ENCODE measurements at regions not wholly inside any gene's neighbourhood (a gene's known extent, or its start where the extent isn't known, plus 50 kb on each side); places are given as distances from the start of the nearest gene placed in this dataset.

DNA sequence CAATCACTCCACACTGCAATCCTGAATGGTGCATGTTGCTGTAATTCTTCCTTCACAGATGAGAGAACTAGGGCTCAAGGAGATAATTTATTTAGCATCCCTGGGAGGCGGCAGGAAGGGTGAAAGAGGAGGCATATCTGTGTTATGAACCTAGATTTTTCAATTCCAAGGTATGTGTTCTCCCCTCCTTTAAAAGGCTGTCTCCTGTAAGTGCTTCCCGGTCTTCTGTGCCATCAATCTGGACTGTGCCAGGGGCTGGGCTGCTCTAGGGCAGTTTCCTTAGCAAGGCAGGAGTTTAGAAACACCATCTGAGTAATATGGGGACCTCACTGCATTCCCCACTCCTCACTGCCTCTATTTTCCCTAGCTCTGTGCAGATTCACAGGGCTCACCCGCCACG, 185.0 kb downstream of the RFC3 start:
- Mint-ChIP-seq H3K4me3 (no peak overlapping the region), H3K4me1 (no peaks in the 10 kb centered on the region), H3K27me3 (ENCODE audit: low read depth in 3 of 3) (peaks cover 0 to 3% (median 0%) of the 10 kb centered on the region in 3 donors), H3K27ac (no peak overlapping the region), H3K36me3 (no peaks in the 10 kb centered on the region), H3K9me3 (peaks cover 0 to 8% (median 0%) of the 10 kb centered on the region in 7 donors)
- DNase-seq = no peak
- WGBS (ENCODE audit: insufficient coverage) = 94% methylated on average over 2 of the region's 4 CpGs
- no peak overlapping the region for H3K27ac ChIP-seq (ENCODE audit: low read depth in 1 of 2, low read length in 2 of 2)
- H4K20me1 ChIP-seq (ENCODE audit: insufficient read depth, low read length) = no peaks in the 10 kb centered on the region
- no peaks in the 10 kb centered on the region for H3K4me1 ChIP-seq (ENCODE audit: control insufficient read depth in 1 of 2, insufficient read depth in 2 of 2, low read length in 2 of 2)
- no peaks in the 10 kb centered on the region for H3K79me2 ChIP-seq (ENCODE audit: insufficient read depth, low read length)
- H3K27me3 ChIP-seq (ENCODE audit: control insufficient read depth in 2 of 2, insufficient read depth in 2 of 2, low read length in 2 of 2) = no peaks in the 10 kb centered on the region
- H3K36me3 ChIP-seq (replicated peaks in 1 of 2; ENCODE audit: control insufficient read depth in 1 of 2, insufficient read depth in 2 of 2, low read length in 2 of 2) = no peaks in the 10 kb centered on the region
- no peak overlapping the region for H3K4me2 ChIP-seq (replicated peaks; ENCODE audit: extremely low read depth, low read length, poor library complexity, severe bottlenecking)
- intact Hi-C loops (cut with micrococcal nuclease) = no loop called here
- no peak overlapping the region for H2AFZ ChIP-seq (ENCODE audit: insufficient read depth, low read depth, low read length, poor library complexity, severe bottlenecking)
- TF ChIP-seq, protein P1, sequence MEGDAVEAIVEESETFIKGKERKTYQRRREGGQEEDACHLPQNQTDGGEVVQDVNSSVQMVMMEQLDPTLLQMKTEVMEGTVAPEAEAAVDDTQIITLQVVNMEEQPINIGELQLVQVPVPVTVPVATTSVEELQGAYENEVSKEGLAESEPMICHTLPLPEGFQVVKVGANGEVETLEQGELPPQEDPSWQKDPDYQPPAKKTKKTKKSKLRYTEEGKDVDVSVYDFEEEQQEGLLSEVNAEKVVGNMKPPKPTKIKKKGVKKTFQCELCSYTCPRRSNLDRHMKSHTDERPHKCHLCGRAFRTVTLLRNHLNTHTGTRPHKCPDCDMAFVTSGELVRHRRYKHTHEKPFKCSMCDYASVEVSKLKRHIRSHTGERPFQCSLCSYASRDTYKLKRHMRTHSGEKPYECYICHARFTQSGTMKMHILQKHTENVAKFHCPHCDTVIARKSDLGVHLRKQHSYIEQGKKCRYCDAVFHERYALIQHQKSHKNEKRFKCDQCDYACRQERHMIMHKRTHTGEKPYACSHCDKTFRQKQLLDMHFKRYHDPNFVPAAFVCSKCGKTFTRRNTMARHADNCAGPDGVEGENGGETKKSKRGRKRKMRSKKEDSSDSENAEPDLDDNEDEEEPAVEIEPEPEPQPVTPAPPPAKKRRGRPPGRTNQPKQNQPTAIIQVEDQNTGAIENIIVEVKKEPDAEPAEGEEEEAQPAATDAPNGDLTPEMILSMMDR (IDR thresholded peaks at IDR 0.05) = no peak
- H3K4me3 ChIP-seq (replicated peaks in 1 of 3; ENCODE audit: low read depth in 2 of 3, low read length in 3 of 3) = no peak overlapping the region
- no peak overlapping the region for H3K9ac ChIP-seq (ENCODE audit: insufficient read depth, low read length, poor library complexity, severe bottlenecking)
- no peaks in the 10 kb centered on the region for H3K9me3 ChIP-seq (replicated peaks in 1 of 2; ENCODE audit: control insufficient read depth in 1 of 2, insufficient read depth in 1 of 2, low read length in 2 of 2)

DNA sequence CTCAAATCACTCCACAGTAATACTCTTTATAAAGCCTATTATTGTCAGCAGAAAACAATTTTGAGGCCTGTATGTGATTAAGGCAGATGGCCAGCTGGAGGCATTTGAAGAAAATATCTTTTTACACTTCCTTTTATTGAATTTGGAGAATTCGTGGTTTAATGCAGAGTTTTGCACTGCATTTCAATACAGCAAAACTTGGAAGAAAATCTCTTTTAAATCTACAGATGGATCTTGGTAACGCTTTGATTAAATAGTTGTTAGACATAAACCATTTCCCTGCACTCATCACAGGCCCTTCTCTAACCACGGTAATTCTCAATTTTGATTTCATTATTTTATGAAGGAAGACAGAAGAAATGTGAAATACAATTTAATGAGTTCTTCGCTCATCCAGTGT, 185.7 kb downstream of the RFC3 start:
- H3K27ac ChIP-seq (ENCODE audit: low read depth in 1 of 2, low read length in 2 of 2) = no peak overlapping the region
- no peak overlapping the region for H3K4me2 ChIP-seq (replicated peaks; ENCODE audit: extremely low read depth, low read length, poor library complexity, severe bottlenecking)
- no peak for DNase-seq
- H3K36me3 ChIP-seq (replicated peaks in 1 of 2; ENCODE audit: control insufficient read depth in 1 of 2, insufficient read depth in 2 of 2, low read length in 2 of 2) = no peaks in the 10 kb centered on the region
- WGBS (ENCODE audit: insufficient coverage) = no CpG with 5 or more reads among the region's 4 CpGs
- no peaks in the 10 kb centered on the region for H3K4me1 Mint-ChIP-seq
- H2AFZ ChIP-seq (ENCODE audit: insufficient read depth, low read depth, low read length, poor library complexity, severe bottlenecking) = no peak overlapping the region
- H3K4me3 ChIP-seq (replicated peaks in 1 of 3; ENCODE audit: low read depth in 2 of 3, low read length in 3 of 3) = no peak overlapping the region
- H3K27me3 ChIP-seq (ENCODE audit: control insufficient read depth in 2 of 2, insufficient read depth in 2 of 2, low read length in 2 of 2) = no peaks in the 10 kb centered on the region
- H3K27ac Mint-ChIP-seq = no peak overlapping the region
- no peaks in the 10 kb centered on the region for H3K36me3 Mint-ChIP-seq
- intact Hi-C loops (cut with micrococcal nuclease) = no loop called here
- H3K79me2 ChIP-seq (ENCODE audit: insufficient read depth, low read length) = no peaks in the 10 kb centered on the region
- no peaks in the 10 kb centered on the region for H3K9me3 ChIP-seq (replicated peaks in 1 of 2; ENCODE audit: control insufficient read depth in 1 of 2, insufficient read depth in 1 of 2, low read length in 2 of 2)
- H3K9ac ChIP-seq (ENCODE audit: insufficient read depth, low read length, poor library complexity, severe bottlenecking) = no peak overlapping the region
- H3K4me3 Mint-ChIP-seq = no peak overlapping the region
- peaks cover 0 to 6% (median 0%) of the 10 kb centered on the region in 7 donors for H3K9me3 Mint-ChIP-seq
- no peaks in the 10 kb centered on the region for H3K27me3 Mint-ChIP-seq (ENCODE audit: low read depth in 3 of 3)
- no peaks in the 10 kb centered on the region for H4K20me1 ChIP-seq (ENCODE audit: insufficient read depth, low read length)
- TF ChIP-seq, protein P1 (IDR thresholded peaks at IDR 0.05) = no peak
- H3K4me1 ChIP-seq (ENCODE audit: control insufficient read depth in 1 of 2, insufficient read depth in 2 of 2, low read length in 2 of 2) = no peaks in the 10 kb centered on the region
